ENCODE measurements at regions not wholly inside any gene's neighbourhood (a gene's known extent, or its start where the extent isn't known, plus 50 kb on each side); places are given as distances from the start of the nearest gene placed in this dataset.

GRCh38 chr12:3951380-3952135 lies 78.4 kb upstream of the PARP11 start:
- TF ChIP-seq CTCF (conservative IDR thresholded peaks at IDR 0.05; ENCODE audit: low read length) (no peak), EZH2phosphoT487 (IDR thresholded peaks at IDR 0.05; ENCODE audit: borderline replicate concordance, low read depth, low read length) (no peak)
